Muscle layer of duodenum (tissue), 2 donors: ENCODE measurements at regions not wholly inside any gene's neighbourhood (a gene's known extent, or its start where the extent isn't known, plus 50 kb on each side); places are given as distances from the start of the nearest gene placed in this dataset.

ENCODE experiments used
- H3K27ac ChIP-seq: one replicate; pipeline ENCODE4 v1.7.0; 2013; ENCODE audit warnings: mild to moderate bottlenecking, low read length
- H3K27me3 ChIP-seq: one replicate; pipeline ENCODE4 v1.7.0; 2013; ENCODE audit warnings: low read depth, mild to moderate bottlenecking, control low read depth, low read length
- H3K36me3 ChIP-seq, 2 donors: one replicate each; pipeline ENCODE4 v1.7.0; 2013; ENCODE audit warnings: low read length in 2 of 2, control low read depth in 1 of 2, mild to moderate bottlenecking in 1 of 2; ENCODE audit not compliant: insufficient read depth in 2 of 2, control insufficient read depth in 1 of 2
- H3K4me1 ChIP-seq, 2 donors: one replicate each; pipeline ENCODE4 v1.7.0; 2013; ENCODE audit warnings: low read length in 2 of 2, mild to moderate bottlenecking in 2 of 2, control low read depth in 1 of 2, moderate library complexity in 1 of 2; ENCODE audit not compliant: insufficient read depth in 2 of 2, control insufficient read depth in 1 of 2
- H3K4me3 ChIP-seq, 2 donors: one replicate each; pipeline ENCODE4 v1.7.0; 2013; ENCODE audit warnings: low read length in 2 of 2, low read depth in 1 of 2, mild to moderate bottlenecking in 1 of 2
- H3K9me3 ChIP-seq, 2 donors: one replicate each; pipeline ENCODE4 v1.7.0; 2013; ENCODE audit warnings: low read length in 2 of 2, control low read depth in 1 of 2, mild to moderate bottlenecking in 1 of 2; ENCODE audit not compliant: control insufficient read depth in 1 of 2
- donor health status: healthy.

DNA sequence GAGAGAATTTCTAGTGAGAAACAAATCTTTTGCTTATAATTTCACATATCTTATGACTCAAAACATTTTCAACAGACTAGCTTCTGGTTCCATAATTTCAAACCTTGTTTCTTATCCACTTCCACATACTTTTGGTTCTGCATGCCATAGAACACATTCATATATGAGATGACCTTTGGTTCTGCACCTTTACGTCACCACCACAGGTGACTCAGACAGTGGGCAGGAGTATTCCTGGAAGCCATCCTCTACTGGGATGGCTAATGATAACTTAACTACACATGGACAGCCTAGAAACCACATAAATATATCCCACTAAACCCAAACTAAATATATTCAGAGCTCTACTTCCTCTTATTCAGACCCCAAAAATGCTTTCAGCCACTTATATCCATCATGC, 133.3 kb downstream of the DCK start:
- no peaks in the 10 kb centered on the region for H3K4me1 ChIP-seq
- no peak overlapping the region for H3K4me3 ChIP-seq
- H3K36me3 ChIP-seq: no peaks in the 10 kb centered on the region
- H3K27me3 ChIP-seq: no peaks in the 10 kb centered on the region
- no peaks in the 10 kb centered on the region for H3K9me3 ChIP-seq
- no peak overlapping the region for H3K27ac ChIP-seq

GRCh38 chr4:71130827-71131603, 137.6 kb downstream of the DCK start:
- Histone ChIP-seq H3K27ac (no peak overlapping the region), H3K27me3 (no peaks in the 10 kb centered on the region), H3K36me3 (no peaks in the 10 kb centered on the region), H3K4me1 (no peaks in the 10 kb centered on the region), H3K4me3 (no peak overlapping the region), H3K9me3 (no peaks in the 10 kb centered on the region)

DNA sequence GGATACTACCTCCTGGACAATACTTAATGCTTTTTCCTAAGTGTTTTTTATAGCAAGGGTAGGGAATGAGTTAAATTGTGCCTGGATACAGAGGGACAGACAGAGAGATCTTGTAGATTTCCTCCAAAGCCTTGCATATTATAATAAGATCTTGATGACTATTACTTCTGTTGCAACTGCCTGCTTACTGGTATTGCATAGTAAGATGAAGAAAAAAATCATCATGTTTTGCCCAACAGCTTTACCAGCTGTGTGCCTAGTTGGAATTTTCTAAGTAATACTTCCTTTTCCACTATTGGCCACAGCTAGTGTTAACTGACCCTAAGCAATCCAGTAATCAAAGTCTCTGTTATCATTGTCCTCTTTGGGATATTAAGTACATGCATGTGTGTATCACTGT, 139.0 kb downstream of the DCK start:
- no peaks in the 10 kb centered on the region for H3K9me3 ChIP-seq
- H3K4me1 ChIP-seq: no peaks in the 10 kb centered on the region
- no peak overlapping the region for H3K27ac ChIP-seq
- no peak overlapping the region for H3K4me3 ChIP-seq
- no peaks in the 10 kb centered on the region for H3K36me3 ChIP-seq
- no peaks in the 10 kb centered on the region for H3K27me3 ChIP-seq

DNA sequence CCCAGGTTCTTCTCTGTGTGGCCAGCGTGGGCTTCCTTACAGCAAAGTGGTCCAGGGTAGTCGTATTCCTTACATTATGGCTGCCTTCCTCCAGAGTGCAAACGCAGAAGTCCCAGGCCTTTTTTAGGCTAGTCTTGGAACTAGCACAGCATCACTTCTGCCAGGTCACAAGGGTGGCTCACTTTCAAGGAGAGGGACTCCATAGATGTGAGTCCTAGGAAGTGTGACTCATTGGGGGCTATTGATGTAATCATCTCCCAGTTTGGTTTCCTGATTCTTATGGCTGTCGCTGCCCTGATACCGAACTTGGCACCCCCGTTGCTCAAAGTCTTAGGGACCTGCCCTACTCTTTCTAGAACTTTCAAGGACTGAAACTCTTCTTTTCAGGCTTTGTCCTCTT, 140.0 kb downstream of the DCK start:
- Histone ChIP-seq H3K27me3 (no peaks in the 10 kb centered on the region), H3K4me1 (no peaks in the 10 kb centered on the region), H3K9me3 (no peaks in the 10 kb centered on the region), H3K27ac (no peak overlapping the region), H3K36me3 (no peaks in the 10 kb centered on the region), H3K4me3 (no peak overlapping the region)

DNA sequence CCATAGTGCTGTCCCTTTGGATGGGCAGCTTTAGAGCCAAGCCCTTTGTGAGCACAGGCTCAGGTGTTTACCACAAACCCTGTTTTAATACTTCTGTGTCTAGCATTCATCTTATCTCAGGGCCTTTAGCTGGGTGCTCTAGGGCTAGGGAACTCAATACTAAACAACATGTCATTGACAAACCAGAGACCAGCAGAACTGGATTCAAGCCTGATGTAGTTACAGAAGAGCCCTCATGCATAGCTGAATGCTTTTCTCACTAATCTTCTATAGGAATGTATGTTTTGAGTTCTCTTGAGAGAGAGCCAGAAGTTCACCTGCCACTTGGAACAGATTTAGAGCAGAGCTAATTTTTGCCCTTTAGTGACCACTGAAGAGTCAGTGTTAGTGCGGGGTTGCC, 142.6 kb downstream of the DCK start:
- no peaks in the 10 kb centered on the region for H3K27me3 ChIP-seq
- H3K4me1 ChIP-seq: no peaks in the 10 kb centered on the region
- H3K27ac ChIP-seq: no peak overlapping the region
- H3K9me3 ChIP-seq: no peaks in the 10 kb centered on the region
- H3K36me3 ChIP-seq: no peaks in the 10 kb centered on the region
- no peak overlapping the region for H3K4me3 ChIP-seq

GRCh38 chr4:71138007-71138615, 144.7 kb downstream of the DCK start:
- H3K4me3 ChIP-seq: no peak overlapping the region
- H3K9me3 ChIP-seq: no peaks in the 10 kb centered on the region
- no peaks in the 10 kb centered on the region for H3K4me1 ChIP-seq
- no peak overlapping the region for H3K27ac ChIP-seq
- no peaks in the 10 kb centered on the region for H3K27me3 ChIP-seq
- no peaks in the 10 kb centered on the region for H3K36me3 ChIP-seq

DNA sequence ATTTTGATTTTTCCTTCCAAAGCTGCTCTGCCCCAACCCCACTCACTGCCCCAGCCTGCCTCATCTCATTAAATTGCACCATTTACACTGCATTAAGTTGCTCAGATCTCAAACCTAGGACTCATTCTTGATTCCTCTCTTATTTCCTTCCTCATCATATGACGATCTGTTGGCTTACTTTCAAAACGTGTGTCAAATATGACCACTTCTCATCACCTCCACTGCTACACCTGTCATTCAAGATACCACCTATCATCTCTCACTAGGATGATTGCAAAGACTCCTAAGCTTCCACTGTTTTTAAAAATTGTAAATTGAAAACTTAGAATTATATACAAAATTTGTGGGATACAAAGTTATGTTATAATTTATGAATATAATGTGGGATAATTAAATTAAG, 147.1 kb downstream of the DCK start:
- Histone ChIP-seq H3K27ac (no peak overlapping the region), H3K36me3 (no peaks in the 10 kb centered on the region), H3K9me3 (no peaks in the 10 kb centered on the region), H3K4me1 (no peaks in the 10 kb centered on the region), H3K4me3 (no peak overlapping the region), H3K27me3 (no peaks in the 10 kb centered on the region)

DNA sequence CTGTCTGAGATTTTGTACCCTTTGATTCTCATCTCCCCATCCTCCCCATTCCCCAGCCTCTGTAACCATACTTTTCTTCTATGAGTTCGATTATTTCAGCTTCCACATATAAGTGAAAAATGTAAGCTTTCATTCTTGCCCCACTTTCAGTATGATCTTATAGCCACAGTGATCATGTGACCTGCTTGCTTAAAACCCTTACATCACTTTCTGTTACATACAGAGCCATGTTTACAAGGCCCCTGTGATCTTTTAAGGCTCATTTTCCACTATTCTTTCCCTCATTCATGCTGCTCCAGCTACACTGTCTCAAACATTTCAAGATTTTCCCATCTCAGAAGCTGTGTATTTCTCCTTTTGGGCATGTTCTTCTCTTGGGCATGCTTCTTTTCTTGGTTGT, 147.7 kb downstream of the DCK start:
- H3K36me3 ChIP-seq: no peaks in the 10 kb centered on the region
- H3K27ac ChIP-seq: no peak overlapping the region
- no peaks in the 10 kb centered on the region for H3K4me1 ChIP-seq
- no peaks in the 10 kb centered on the region for H3K27me3 ChIP-seq
- no peak overlapping the region for H3K4me3 ChIP-seq
- H3K9me3 ChIP-seq: no peaks in the 10 kb centered on the region

GRCh38 chr4:71147261-71147660, 153.8 kb downstream of the DCK start:
- Histone ChIP-seq H3K9me3 (no peaks in the 10 kb centered on the region), H3K4me3 (no peak overlapping the region), H3K27ac (no peak overlapping the region), H3K27me3 (no peaks in the 10 kb centered on the region), H3K4me1 (no peaks in the 10 kb centered on the region), H3K36me3 (no peaks in the 10 kb centered on the region)

GRCh38 chr4:71148545-71148944, 155.1 kb downstream of the DCK start:
- Histone ChIP-seq H3K27me3 (no peaks in the 10 kb centered on the region), H3K9me3 (no peaks in the 10 kb centered on the region), H3K4me1 (no peaks in the 10 kb centered on the region), H3K36me3 (no peaks in the 10 kb centered on the region), H3K27ac (no peak overlapping the region), H3K4me3 (no peak overlapping the region)

- Histone ChIP-seq H3K4me3 (no peak overlapping the region), H3K36me3 (no peaks in the 10 kb centered on the region), H3K27ac (no peak overlapping the region), H3K27me3 (no peaks in the 10 kb centered on the region), H3K4me1 (no peaks in the 10 kb centered on the region), H3K9me3 (no peaks in the 10 kb centered on the region)
Observed at GRCh38 chr4:71151054-71151453, 157.6 kb downstream of the DCK start.

DNA sequence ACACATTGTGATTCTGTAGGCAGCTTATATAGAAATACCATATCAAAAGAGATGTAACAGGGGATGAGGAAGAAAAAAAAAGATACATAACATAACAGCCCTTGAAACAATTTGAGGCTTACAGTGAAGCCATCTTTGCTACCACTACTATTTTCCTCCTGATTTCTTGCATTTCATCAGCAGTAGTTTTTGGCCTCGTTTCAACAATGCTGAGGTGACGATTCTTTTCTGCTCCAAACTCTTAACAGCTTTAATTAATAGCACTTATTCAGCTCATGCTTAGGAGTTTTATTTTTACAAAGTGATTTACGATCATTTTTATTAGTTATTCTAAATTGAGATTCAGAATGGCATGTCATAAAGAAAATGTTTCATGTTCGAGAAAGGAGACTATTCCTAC, 163.2 kb downstream of the DCK start:
- Histone ChIP-seq H3K4me3 (no peak overlapping the region), H3K36me3 (no peaks in the 10 kb centered on the region), H3K27ac (no peak overlapping the region), H3K4me1 (no peaks in the 10 kb centered on the region), H3K9me3 (no peaks in the 10 kb centered on the region), H3K27me3 (no peaks in the 10 kb centered on the region)
